K562 (cell line): ENCODE measurements at regions not wholly inside any gene's neighbourhood (a gene's known extent, or its start where the extent isn't known, plus 50 kb on each side); places are given as distances from the start of the nearest gene placed in this dataset.
A peak's percentile ranks its signal among the peaks of the same experiment; 100 is the strongest.

Source experiments
- ATAC-seq: fragments of 200-7000 bp; cut with Tn5 transposase; 3 replicates; pipeline ENCODE4 v1.9.1; 2020; ENCODE audit warnings: moderate library complexity
- BruUV-seq: library from RNA; stranded (reverse); fragments of 400-500 nt; replicated peaks from 2 replicates; lab custom pipeline; 2021; lab: Mats Ljungman, UMichigan
- CTCF ChIA-PET: fragments of 300-600 bp; formaldehyde crosslinking; extraction: SDS; loops from one replicate; lab custom pipeline; 2021; ENCODE audit warnings: low intra/inter-chr PET ratio; lab: Yijun Ruan, JAX
- POLR2A ChIA-PET: fragments of 300-600, 350-650 bp; sonication (Branson Sonifier 250); formaldehyde crosslinking; extraction: SDS; loops from one replicate; lab custom pipeline; 2021; ENCODE audit warnings: antibody characterized with exemption, inconsistent platforms; lab: Yijun Ruan, JAX
- DNase-seq, 4 experiments: peaks; one replicate each; pipeline versions ENCODE4 v3.0.0 to v3.0.0-alpha.2; 2011 to 2018; ENCODE audit warnings: low spot score in 3 of 4, mixed read lengths in 3 of 4; ENCODE audit errors: extremely low read depth in 1 of 4
- FAIRE-seq: peaks from 2 replicates; lab custom pipeline; 2011; peaks lifted over from hg19 to GRCh38; lab: Jason Lieb, UNC
- H2AFZ ChIP-seq: 2 replicates; pipeline ENCODE4 v1.6.0; 2011; ENCODE audit warnings: low read depth, low read length, control low read depth, inconsistent platforms
- H3K27ac ChIP-seq: fragments of 200-600 bp; 3 replicates; pipeline ENCODE4 v1.8.0; 2011; ENCODE audit warnings: low read depth, mild to moderate bottlenecking, control low read depth, inconsistent platforms, low read length, moderate library complexity, mixed read lengths; ENCODE audit errors: extremely low read depth
- H3K27me3 ChIP-seq, 2 experiments: fragments of 300-600 bp in 1 of 2; 2 replicates in 1 of 2; 3 replicates in 1 of 2; pipeline versions ENCODE4 v1.6.0 to v1.8.0; 2011; ENCODE audit warnings: inconsistent platforms in 2 of 2, low read length in 2 of 2, mild to moderate bottlenecking in 1 of 2, mixed read lengths in 1 of 2, moderate library complexity in 1 of 2; ENCODE audit not compliant: control insufficient read depth in 2 of 2, insufficient read depth in 2 of 2
- H3K36me3 ChIP-seq: fragments of 300-600 bp; 3 replicates; pipeline ENCODE4 v1.8.0; 2011; ENCODE audit warnings: mild to moderate bottlenecking, low read length, inconsistent platforms; ENCODE audit not compliant: control insufficient read depth, insufficient read depth
- H3K4me1 ChIP-seq, 2 experiments: fragments of 200-600 bp in 1 of 2; replicated peaks in 1 of 2; 2 replicates in 1 of 2; 3 replicates in 1 of 2; pipeline versions ENCODE4 v1.5.1 to v1.8.0; 2011; ENCODE audit warnings: inconsistent platforms in 2 of 2, low read length in 2 of 2, mild to moderate bottlenecking in 1 of 2, mixed read lengths in 1 of 2, moderate library complexity in 1 of 2; ENCODE audit not compliant: control insufficient read depth in 2 of 2, insufficient read depth in 2 of 2
- H3K4me2 ChIP-seq: 2 replicates; pipeline ENCODE4 v1.6.1; 2011; ENCODE audit warnings: low read length, control low read depth, inconsistent platforms, mixed read lengths; ENCODE audit not compliant: insufficient read depth
- H3K4me3 ChIP-seq: fragments of 200-600 bp; sonication (generic), shearing (Covaris generic); 2 replicates; pipeline ENCODE4 v1.5.1; 2016; ENCODE audit warnings: control low read depth, inconsistent platforms
- H3K79me2 ChIP-seq: fragments of 200-600 bp; 3 replicates; pipeline ENCODE4 v1.8.0; 2011; ENCODE audit warnings: low read length, inconsistent platforms; ENCODE audit not compliant: control insufficient read depth, insufficient read depth
- H3K9ac ChIP-seq, 2 experiments: 2 replicates each; pipeline versions ENCODE4 v1.6.0 to v1.6.1; 2011; ENCODE audit warnings: low read depth in 2 of 2, low read length in 2 of 2, control low read depth in 1 of 2, inconsistent platforms in 1 of 2, mild to moderate bottlenecking in 1 of 2, mixed read lengths in 1 of 2; ENCODE audit not compliant: insufficient read depth in 1 of 2
- H3K9me1 ChIP-seq: one replicate; pipeline ENCODE4 v1.6.0; 2011; ENCODE audit warnings: inconsistent platforms, mild to moderate bottlenecking, low read length, moderate library complexity; ENCODE audit not compliant: control insufficient read depth, insufficient read depth
- H3K9me3 ChIP-seq: replicated peaks from 2 replicates; pipeline ENCODE4 v1.5.1; 2011; ENCODE audit warnings: low read depth, low read length, inconsistent platforms; ENCODE audit not compliant: control insufficient read depth, insufficient read depth
- H4K20me1 ChIP-seq: replicated peaks from 2 replicates; pipeline ENCODE4 v1.6.1; 2011; ENCODE audit warnings: low read length, inconsistent platforms, mixed read lengths; ENCODE audit not compliant: control insufficient read depth, insufficient read depth
- ARID1B ChIP-seq: fragments of 450-650 bp; IDR thresholded peaks from 2 replicates; pipeline ENCODE4 v1.6.1; 2016; ENCODE audit warnings: antibody characterized with exemption, mild to moderate bottlenecking, inconsistent platforms
- ARID3A ChIP-seq: IDR thresholded peaks from 2 replicates; pipeline ENCODE4 v1.6.1; 2012; ENCODE audit warnings: low read depth, low read length, improper control_type of control experiment, borderline replicate concordance
- ATF6 ChIP-seq: sonication (generic); formaldehyde crosslinking; IDR thresholded peaks from 2 replicates; pipeline ENCODE4 v1.4.0; 2020; ENCODE audit warnings: mild to moderate bottlenecking, missing genetic modification reagents
- CBFA2T3 ChIP-seq: fragments of 450-650 bp; IDR thresholded peaks from 2 replicates; pipeline ENCODE4 v1.6.1; 2017
- CEBPB ChIP-seq: fragments of 450-650 bp; IDR thresholded peaks from 2 replicates; pipeline ENCODE4 v1.6.1; 2016; ENCODE audit warnings: missing genetic modification characterization, missing compliant biosample characterization
- EP300 ChIP-seq: IDR thresholded peaks from 2 replicates; pipeline ENCODE4 v1.6.1; 2012; ENCODE audit warnings: low read length, improper control_type of control experiment
- FOS ChIP-seq: IDR thresholded peaks from 3 replicates; pipeline ENCODE4 v1.6.1; 2011; ENCODE audit not compliant: insufficient read length; ENCODE audit errors: extremely low read depth
- JUND ChIP-seq, 2 experiments: IDR thresholded peaks; 2 replicates in 1 of 2; 3 replicates in 1 of 2; pipeline ENCODE4 v1.6.1; 2011; ENCODE audit warnings: borderline replicate concordance in 2 of 2, low read depth in 2 of 2, low read length in 2 of 2, improper control_type of control experiment in 1 of 2, missing biosample characterization in 1 of 2, missing genetic modification characterization in 1 of 2, missing genetic modification reagents in 1 of 2
- LCOR ChIP-seq: sonication (generic); formaldehyde crosslinking; IDR thresholded peaks from 2 replicates; pipeline ENCODE4 v1.8.0; 2022; ENCODE audit warnings: mild to moderate bottlenecking, missing genetic modification reagents
- RBM14 ChIP-seq: fragments of 200-400 bp; formaldehyde crosslinking; IDR thresholded peaks from 2 replicates; pipeline ENCODE4 v1.6.1; 2018; ENCODE audit warnings: low read depth, mild to moderate bottlenecking, low read length, moderate library complexity, borderline replicate concordance; ENCODE audit not compliant: insufficient read depth
- SMARCE1 ChIP-seq: fragments of 450-650 bp; IDR thresholded peaks from 2 replicates; pipeline ENCODE4 v1.7.1; 2016; ENCODE audit warnings: mild to moderate bottlenecking
- ZZZ3 ChIP-seq: fragments of 450-650 bp; IDR thresholded peaks from 2 replicates; pipeline ENCODE4 v1.6.1; 2016; ENCODE audit warnings: antibody characterized with exemption, mild to moderate bottlenecking, moderate library complexity
- WGBS: fragments of 100-300 bp; shearing (Covaris generic); methylation state at CpG from one replicate; pipeline ENCODE4 v1.1.6; 2016; ENCODE audit warnings: low coverage, mixed read lengths; ENCODE audit not compliant: insufficient coverage; ENCODE audit errors: missing lambda C conversion rate; 5-methylcytosine and 5-hydroxymethylcytosine counted together
- in situ Hi-C: fragments of 300-500 bp; cut with MboI; formaldehyde crosslinking; loops from 4 replicates; pipeline ENCODE4 v1.15.0; 2018; ENCODE audit warnings: inconsistent platforms, mixed read lengths
- intact Hi-C: fragments of 100-400 bp; cut with micrococcal nuclease; formaldehyde crosslinking; loops from 2 replicates; pipeline ENCODE4 v1.14.2; 2022
- TF ChIP-seq, protein P1 (sequence below): sonication (generic); formaldehyde crosslinking; IDR thresholded peaks from 2 replicates; pipeline ENCODE4 v1.8.0; 2022; ENCODE audit warnings: mild to moderate bottlenecking, missing genetic modification reagents
- TF ChIP-seq, protein P2 (sequence below), 2 experiments: IDR thresholded peaks in 1 of 2; conservative IDR thresholded peaks in 1 of 2; 2 replicates each; pipeline ENCODE4 v1.6.1; 2016; ENCODE audit warnings: low read depth in 2 of 2, mild to moderate bottlenecking in 1 of 2, missing compliant biosample characterization in 1 of 2, missing genetic modification characterization in 1 of 2, moderate library complexity in 1 of 2

DNA sequence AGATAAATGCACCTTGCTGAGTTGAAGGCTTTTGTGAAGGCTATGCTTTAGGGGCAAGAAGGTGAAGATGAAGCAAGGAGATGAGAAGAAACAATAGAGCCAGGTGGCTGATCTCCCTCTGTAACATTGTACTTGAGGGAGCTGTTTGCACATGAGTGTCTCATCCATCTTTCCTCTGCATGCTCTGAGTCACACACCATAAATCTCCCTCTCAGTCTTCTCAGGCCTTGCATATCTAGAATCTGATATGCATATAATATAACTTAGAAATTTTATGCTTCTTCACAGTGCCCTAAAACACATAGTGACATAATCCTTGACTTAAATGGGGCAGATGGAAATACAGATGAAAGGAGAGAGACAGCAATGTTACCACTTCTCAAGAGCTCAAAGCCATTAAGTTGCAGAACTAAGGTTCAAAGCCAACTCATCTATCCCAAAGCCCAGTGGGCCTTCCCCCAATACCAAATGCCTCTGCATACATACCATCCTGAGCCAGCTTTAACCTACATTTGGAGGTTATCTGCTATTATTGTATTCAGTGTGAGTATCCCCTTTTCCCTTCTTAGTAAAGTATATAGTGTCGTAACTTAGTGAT is 62.4 kb upstream of the STXBP5 start:
- Histone ChIP-seq H3K79me2 (no peaks in the 10 kb centered on the region), H3K4me2 (no peak overlapping the region), H3K27me3 (no peaks in the 10 kb centered on the region), H3K27ac (no peak overlapping the region), H3K36me3 (no peaks in the 10 kb centered on the region), H3K9ac (no peak overlapping the region), H4K20me1 (no peaks in the 10 kb centered on the region), H2AFZ (0 out of 2 replicates have a peak overlapping the region, but pooled peaks have one; percentile 3), H3K4me3 (no peak overlapping the region), H3K9me3 (no peaks in the 10 kb centered on the region), H3K9me1 (no peaks in the 10 kb centered on the region), H3K4me1 (peaks cover 0 to 10% of the 10 kb centered on the region in 2 experiments; a peak in 2 of 5 replicates)
- intact Hi-C loops = no loop called here
- 88% methylated on average over 1 of the region's 1 CpG for WGBS
- CTCF ChIA-PET = interaction anchor here (0.5 kb wide), 1 partner anchor 164 kb away, joined by 3 read pairs; no protein-coding TSS in a partner anchor
- peak in 2 of 4 experiments; percentile 35 to 51 for DNase-seq
- peak; percentile 82 for ATAC-seq
- in situ Hi-C loops = no loop called here
- POLR2A ChIA-PET = interaction anchor here (0.8 to 1.3 kb wide), 3 partner anchors 11 to 16 kb away, joined by 3 to 10 read pairs (median 4); no protein-coding TSS in a partner anchor
- no TSS peak for BruUV-seq
- peak; percentile 29 for FAIRE-seq
- TF ChIP-seq, protein P1, sequence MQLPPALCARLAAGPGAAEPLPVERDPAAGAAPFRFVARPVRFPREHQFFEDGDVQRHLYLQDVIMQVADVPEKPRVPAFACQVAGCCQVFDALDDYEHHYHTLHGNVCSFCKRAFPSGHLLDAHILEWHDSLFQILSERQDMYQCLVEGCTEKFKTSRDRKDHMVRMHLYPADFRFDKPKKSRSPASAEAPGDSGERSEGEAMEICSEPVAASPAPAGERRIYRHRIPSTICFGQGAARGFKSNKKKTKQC (CRISPR knock-in tag) = no peak
- TF ChIP-seq ZZZ3 (no peak), CEBPB (tag) (no peak), RBM14 (no peak), SMARCE1 (peak; percentile 74), ARID3A (peak; percentile 72; the same call in 1 of the 2 replicates), ATF6 (CRISPR knock-in tag) (no peak), CBFA2T3 (peak; percentile 34), ARID1B (peak; percentile 72; the same call in 1 of the 2 replicates), JUND (IDR thresholded peaks at IDR 0.05; ENCODE audit: borderline replicate concordance, low read depth, low read length) (peak; percentile 95), JUND (tag; IDR thresholded peaks at IDR 0.05; ENCODE audit: borderline replicate concordance, low read depth, low read length) (peak; percentile 93), FOS (peak; percentile 53), EP300 (peak; percentile 38; the same call in 1 of the 2 replicates), LCOR (CRISPR knock-in tag) (no peak)
- TF ChIP-seq, protein P2, sequence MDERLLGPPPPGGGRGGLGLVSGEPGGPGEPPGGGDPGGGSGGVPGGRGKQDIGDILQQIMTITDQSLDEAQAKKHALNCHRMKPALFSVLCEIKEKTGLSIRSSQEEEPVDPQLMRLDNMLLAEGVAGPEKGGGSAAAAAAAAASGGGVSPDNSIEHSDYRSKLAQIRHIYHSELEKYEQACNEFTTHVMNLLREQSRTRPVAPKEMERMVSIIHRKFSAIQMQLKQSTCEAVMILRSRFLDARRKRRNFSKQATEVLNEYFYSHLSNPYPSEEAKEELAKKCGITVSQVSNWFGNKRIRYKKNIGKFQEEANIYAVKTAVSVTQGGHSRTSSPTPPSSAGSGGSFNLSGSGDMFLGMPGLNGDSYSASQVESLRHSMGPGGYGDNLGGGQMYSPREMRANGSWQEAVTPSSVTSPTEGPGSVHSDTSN (CRISPR knock-in tag; IDR thresholded peaks at IDR 0.05; ENCODE audit: low read depth) = no peak
- TF ChIP-seq, protein P2 (tag; conservative IDR thresholded peaks at IDR 0.05; ENCODE audit: low read depth) = peak; percentile 94
